Natural killer cell (primary cell): ENCODE measurements at regions not wholly inside any gene's neighbourhood (a gene's known extent, or its start where the extent isn't known, plus 50 kb on each side); places are given as distances from the start of the nearest gene placed in this dataset.

Experiments used
- ATAC-seq, 3 donors: fragments of 150-1000 bp in 2 of 3; fragments of 200-7000 bp in 1 of 3; cut with Tn5 transposase; 1 replicate in 1 of 3; 2 replicates in 2 of 3; pipeline ENCODE4 v1.10.0; 2021; ENCODE audit warnings: mild to moderate bottlenecking in 2 of 3, moderate library complexity in 2 of 3
- DNase-seq, 2 donors: peaks; one replicate each; pipeline versions ENCODE4 v3.0.0 to v3.0.0-alpha.2; 2013 to 2021; ENCODE audit warnings: mixed read lengths in 1 of 2
- H3K27ac ChIP-seq: one replicate; pipeline ENCODE4 v1.5.1; 2013; ENCODE audit warnings: mild to moderate bottlenecking, low read length
- H3K27me3 ChIP-seq: one replicate; pipeline ENCODE4 v1.6.1; 2013; ENCODE audit warnings: low read length; ENCODE audit not compliant: control insufficient read depth, insufficient read depth
- H3K36me3 ChIP-seq: one replicate; pipeline ENCODE4 v1.6.1; 2013; ENCODE audit warnings: low read length; ENCODE audit not compliant: control insufficient read depth, insufficient read depth
- H3K4me1 ChIP-seq: one replicate; pipeline ENCODE4 v1.6.1; 2013; ENCODE audit warnings: low read length; ENCODE audit not compliant: control insufficient read depth, insufficient read depth
- H3K4me3 ChIP-seq: one replicate; pipeline ENCODE4 v1.5.1; 2013; ENCODE audit warnings: low read length
- H3K9me3 ChIP-seq: one replicate; pipeline ENCODE4 v1.6.1; 2013; ENCODE audit warnings: low read length; ENCODE audit not compliant: control insufficient read depth, insufficient read depth
- H3K27ac Mint-ChIP-seq, 2 donors: one replicate each; pipeline ENCODE4 v1.8.0; 2022; ENCODE audit warnings: mild to moderate bottlenecking in 2 of 2, mixed read lengths in 2 of 2, moderate library complexity in 1 of 2
- H3K27me3 Mint-ChIP-seq, 2 donors: one replicate each; pipeline ENCODE4 v1.8.0; 2022; ENCODE audit warnings: low read depth in 2 of 2, mixed read lengths in 2 of 2
- H3K36me3 Mint-ChIP-seq: one replicate; pipeline ENCODE4 v1.8.0; 2022; ENCODE audit warnings: mixed read lengths
- H3K4me1 Mint-ChIP-seq, 2 donors: one replicate each; pipeline ENCODE4 v1.8.0; 2022; ENCODE audit warnings: mixed read lengths in 2 of 2
- H3K4me3 Mint-ChIP-seq: one replicate; pipeline ENCODE4 v1.8.0; 2022; ENCODE audit warnings: mild to moderate bottlenecking, moderate library complexity, mixed read lengths
- H3K9me3 Mint-ChIP-seq, 2 donors: one replicate each; pipeline ENCODE4 v1.8.0; 2022; ENCODE audit warnings: mixed read lengths in 2 of 2
- WGBS: methylation state at CpG from one replicate; pipeline ENCODE4 v1.1.7; 2013; ENCODE audit warnings: missing lambda C conversion rate; ENCODE audit not compliant: insufficient coverage; 5-methylcytosine and 5-hydroxymethylcytosine counted together
- intact Hi-C: fragments of 100-400 bp; cut with micrococcal nuclease; formaldehyde crosslinking; loops from one replicate; pipeline ENCODE4 v1.14.2; 2022
- TF ChIP-seq, protein P1 (sequence below): fragments of 200-600 bp; IDR thresholded peaks from one replicate; pipeline ENCODE4 v1.8.0; 2022; ENCODE audit warnings: antibody characterized with exemption

DNA sequence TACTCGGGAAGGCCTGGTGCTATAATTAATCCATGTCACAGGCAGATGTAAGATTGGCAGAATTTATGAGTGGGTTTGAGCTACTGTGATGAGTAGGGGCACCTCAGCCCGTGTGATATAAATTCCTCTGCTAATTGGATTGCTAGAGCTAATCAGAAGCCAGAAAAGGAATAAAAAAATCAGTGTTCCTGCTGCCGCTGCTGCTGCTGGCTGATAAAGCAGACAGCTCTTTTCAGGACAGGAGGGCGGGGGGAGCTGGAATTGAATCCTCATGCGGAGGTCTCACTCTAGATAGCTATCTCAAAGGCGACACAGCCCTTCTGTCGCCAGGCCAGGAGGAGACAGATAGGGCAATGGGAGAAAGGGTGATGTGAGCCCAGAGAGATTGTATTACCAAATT is 182.7 kb upstream of the ZFHX3 start:
- WGBS, result 86% methylated on average over 7 of the region's 7 CpGs
- Mint-ChIP-seq H3K36me3 (no peaks in the 10 kb centered on the region), H3K9me3 (no peaks in the 10 kb centered on the region), H3K27ac (no peak overlapping the region), H3K4me3 (no peak overlapping the region), H3K4me1 (no peaks in the 10 kb centered on the region), H3K27me3 (peaks cover 10 to 18% of the 10 kb centered on the region in 2 donors)
- Histone ChIP-seq H3K4me1 (no peaks in the 10 kb centered on the region), H3K27ac (no peak overlapping the region), H3K4me3 (no peak overlapping the region), H3K9me3 (no peaks in the 10 kb centered on the region), H3K36me3 (no peaks in the 10 kb centered on the region), H3K27me3 (no peaks in the 10 kb centered on the region)
- TF ChIP-seq, protein P1, sequence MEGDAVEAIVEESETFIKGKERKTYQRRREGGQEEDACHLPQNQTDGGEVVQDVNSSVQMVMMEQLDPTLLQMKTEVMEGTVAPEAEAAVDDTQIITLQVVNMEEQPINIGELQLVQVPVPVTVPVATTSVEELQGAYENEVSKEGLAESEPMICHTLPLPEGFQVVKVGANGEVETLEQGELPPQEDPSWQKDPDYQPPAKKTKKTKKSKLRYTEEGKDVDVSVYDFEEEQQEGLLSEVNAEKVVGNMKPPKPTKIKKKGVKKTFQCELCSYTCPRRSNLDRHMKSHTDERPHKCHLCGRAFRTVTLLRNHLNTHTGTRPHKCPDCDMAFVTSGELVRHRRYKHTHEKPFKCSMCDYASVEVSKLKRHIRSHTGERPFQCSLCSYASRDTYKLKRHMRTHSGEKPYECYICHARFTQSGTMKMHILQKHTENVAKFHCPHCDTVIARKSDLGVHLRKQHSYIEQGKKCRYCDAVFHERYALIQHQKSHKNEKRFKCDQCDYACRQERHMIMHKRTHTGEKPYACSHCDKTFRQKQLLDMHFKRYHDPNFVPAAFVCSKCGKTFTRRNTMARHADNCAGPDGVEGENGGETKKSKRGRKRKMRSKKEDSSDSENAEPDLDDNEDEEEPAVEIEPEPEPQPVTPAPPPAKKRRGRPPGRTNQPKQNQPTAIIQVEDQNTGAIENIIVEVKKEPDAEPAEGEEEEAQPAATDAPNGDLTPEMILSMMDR, result no peak
- no peak for ATAC-seq
- no peak for DNase-seq
- intact Hi-C loops, result no loop called here

DNA sequence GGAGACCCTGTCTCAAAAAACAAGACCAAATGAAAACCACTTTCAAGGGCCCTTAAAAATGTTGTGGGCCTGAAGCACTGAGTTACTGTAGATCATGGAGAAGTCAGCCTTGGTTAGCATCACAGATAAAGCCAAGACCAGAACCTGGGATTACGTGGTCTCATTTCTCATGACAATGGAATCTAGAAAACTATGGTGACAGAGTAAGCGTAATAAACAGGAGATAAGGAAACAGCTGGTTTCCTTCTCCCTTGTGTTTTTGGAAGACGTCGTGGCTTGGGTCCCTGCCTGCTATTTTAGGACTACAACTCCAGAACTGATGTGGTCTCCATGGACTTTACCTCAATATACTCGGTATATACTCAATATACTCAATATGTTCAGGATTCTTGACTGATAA is 180.7 kb upstream of the ZFHX3 start:
- Histone ChIP-seq H3K27ac (no peak overlapping the region), H3K4me3 (no peak overlapping the region), H3K9me3 (no peaks in the 10 kb centered on the region), H3K4me1 (no peaks in the 10 kb centered on the region), H3K36me3 (no peaks in the 10 kb centered on the region), H3K27me3 (no peaks in the 10 kb centered on the region)
- ATAC-seq (no peak), DNase-seq (no peak)
- H3K36me3 Mint-ChIP-seq, result no peaks in the 10 kb centered on the region
- H3K9me3 Mint-ChIP-seq, result no peaks in the 10 kb centered on the region
- WGBS, result 44% methylated on average over 5 of the region's 5 CpGs
- no peak overlapping the region for H3K4me3 Mint-ChIP-seq
- peaks cover 10 to 12% of the 10 kb centered on the region in 2 donors for H3K27me3 Mint-ChIP-seq
- no peak overlapping the region for H3K27ac Mint-ChIP-seq
- intact Hi-C loops, result no loop called here
- TF ChIP-seq, protein P1, result no peak
- no peaks in the 10 kb centered on the region for H3K4me1 Mint-ChIP-seq

DNA sequence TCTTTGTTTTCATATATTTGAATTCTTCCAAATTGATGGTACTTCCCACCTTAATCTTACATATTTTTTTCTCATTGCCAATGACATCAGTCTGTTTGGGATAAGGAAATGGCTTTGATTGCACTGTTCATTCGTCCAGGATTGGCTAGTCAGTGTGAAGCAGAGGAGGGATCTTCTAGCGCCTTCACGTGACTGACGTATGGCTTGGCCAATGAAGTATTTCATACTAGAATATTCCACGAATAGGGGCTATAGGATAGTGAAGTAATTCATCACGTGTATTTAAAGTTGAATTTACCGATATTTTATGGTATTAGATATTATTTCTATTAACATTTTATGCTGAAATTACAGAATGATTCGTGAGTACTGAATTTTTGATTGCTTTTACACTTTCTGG is 178.7 kb upstream of the ZFHX3 start:
- Mint-ChIP-seq H3K9me3 (no peaks in the 10 kb centered on the region), H3K27ac (no peak overlapping the region), H3K4me1 (no peaks in the 10 kb centered on the region), H3K36me3 (no peaks in the 10 kb centered on the region), H3K27me3 (peaks cover 10 to 13% of the 10 kb centered on the region in 2 donors), H3K4me3 (no peak overlapping the region)
- no peaks in the 10 kb centered on the region for H3K4me1 ChIP-seq
- H3K4me3 ChIP-seq, result no peak overlapping the region
- H3K9me3 ChIP-seq, result no peaks in the 10 kb centered on the region
- H3K27ac ChIP-seq, result no peak overlapping the region
- no peak for DNase-seq
- no peaks in the 10 kb centered on the region for H3K27me3 ChIP-seq
- TF ChIP-seq, protein P1, result no peak
- intact Hi-C loops, result no loop called here
- ATAC-seq, result no peak
- 91% methylated on average over 4 of the region's 8 CpGs for WGBS
- no peaks in the 10 kb centered on the region for H3K36me3 ChIP-seq

DNA sequence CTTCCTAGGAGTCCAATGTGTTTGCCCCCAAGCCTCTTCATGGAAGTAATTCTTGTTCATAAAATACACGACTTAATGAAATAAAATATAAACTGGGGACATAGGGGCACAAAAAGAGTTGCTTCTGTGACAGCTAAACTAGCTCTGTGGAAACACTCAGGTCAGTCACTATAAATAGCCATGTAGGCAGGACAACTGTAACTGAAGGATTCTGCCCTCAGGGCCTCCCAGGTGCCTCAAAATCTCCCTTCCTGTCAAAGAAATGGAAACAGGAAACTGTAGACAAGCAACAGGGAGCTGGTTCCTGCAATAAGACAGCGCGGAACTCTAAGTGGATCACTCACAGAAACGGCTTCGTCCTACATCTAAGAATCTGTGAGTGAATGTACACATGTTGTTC is 178.1 kb upstream of the ZFHX3 start:
- no peaks in the 10 kb centered on the region for H3K9me3 ChIP-seq
- 90% methylated on average over 5 of the region's 5 CpGs for WGBS
- H3K27ac Mint-ChIP-seq, result no peak overlapping the region
- H3K27me3 Mint-ChIP-seq, result peaks cover 9 to 13% of the 10 kb centered on the region in 2 donors
- no peak overlapping the region for H3K4me3 Mint-ChIP-seq
- H3K36me3 Mint-ChIP-seq, result no peaks in the 10 kb centered on the region
- intact Hi-C loops, result no loop called here
- H3K4me3 ChIP-seq, result no peak overlapping the region
- H3K27ac ChIP-seq, result no peak overlapping the region
- DNase-seq (no peak), ATAC-seq (no peak)
- TF ChIP-seq, protein P1, result no peak
- no peaks in the 10 kb centered on the region for H3K9me3 Mint-ChIP-seq
- no peaks in the 10 kb centered on the region for H3K36me3 ChIP-seq
- H3K27me3 ChIP-seq, result no peaks in the 10 kb centered on the region
- H3K4me1 Mint-ChIP-seq, result no peaks in the 10 kb centered on the region
- H3K4me1 ChIP-seq, result no peaks in the 10 kb centered on the region
